IMR-90 (cell line): ENCODE measurements at regions not wholly inside any gene's neighbourhood (a gene's known extent, or its start where the extent isn't known, plus 50 kb on each side); places are given as distances from the start of the nearest gene placed in this dataset.

Experiments
- ATAC-seq: fragments of 200-7000 bp; cut with Tn5 transposase; 2 replicates; pipeline ENCODE4 v1.9.1; 2020; ENCODE audit warnings: low read depth, mild to moderate bottlenecking, moderate library complexity
- BruUV-seq: library from RNA; stranded (reverse); fragments of 400-500 nt; replicated peaks from 2 replicates; lab custom pipeline; 2021; lab: Mats Ljungman, UMichigan
- CTCF ChIA-PET: fragments of 300-600 bp; formaldehyde crosslinking; extraction: SDS; loops from one replicate; lab custom pipeline; 2021; ENCODE audit warnings: antibody characterized with exemption; lab: Yijun Ruan, JAX
- POLR2A ChIA-PET: fragments of 300-600 bp; sonication (Branson Sonifier 250); formaldehyde crosslinking; loops from one replicate; lab custom pipeline; 2022; ENCODE audit warnings: antibody characterized with exemption; ENCODE audit not compliant: unreplicated experiment; lab: Charles Lee
- DNase-seq: peaks from one replicate; pipeline ENCODE4 v3.0.0; 2013
- H2AFZ ChIP-seq: replicated peaks from 2 replicates; pipeline ENCODE3; 2013; ENCODE audit warnings: low read length, mild to moderate bottlenecking; ENCODE audit not compliant: poor library complexity
- H2AK5ac ChIP-seq: 2 replicates; pipeline ENCODE4 v1.6.1; 2013; ENCODE audit warnings: low read depth, low read length, inconsistent platforms
- H2AK9ac ChIP-seq: replicated peaks from 2 replicates; pipeline ENCODE3; 2013; ENCODE audit warnings: mild to moderate bottlenecking, low read depth, low read length, moderate library complexity; ENCODE audit not compliant: poor library complexity
- H2BK120ac ChIP-seq: 2 replicates; pipeline ENCODE4 v1.6.1; 2013; ENCODE audit warnings: low read depth, low read length, inconsistent platforms
- H2BK15ac ChIP-seq: 3 replicates; pipeline ENCODE4 v1.6.1; 2013; ENCODE audit warnings: low read depth, low read length, inconsistent platforms
- H2BK20ac ChIP-seq: 2 replicates; pipeline ENCODE4 v1.6.1; 2013; ENCODE audit warnings: low read depth, mild to moderate bottlenecking, inconsistent platforms, low read length, moderate library complexity
- H2BK5ac ChIP-seq: 2 replicates; pipeline ENCODE4 v1.6.1; 2013; ENCODE audit warnings: mild to moderate bottlenecking, low read depth, low read length, inconsistent platforms; ENCODE audit not compliant: poor library complexity, severe bottlenecking
- H3K14ac ChIP-seq: replicated peaks from 2 replicates; pipeline ENCODE4 v1.6.1; 2013; ENCODE audit warnings: low read depth, low read length, inconsistent platforms
- H3K18ac ChIP-seq: 2 replicates; pipeline ENCODE4 v1.6.1; 2013; ENCODE audit warnings: low read depth, low read length, control low read depth
- H3K23ac ChIP-seq: 2 replicates; pipeline ENCODE4 v1.6.1; 2013; ENCODE audit warnings: low read depth, low read length, inconsistent platforms
- H3K27ac ChIP-seq: 2 replicates; pipeline ENCODE4 v1.5.1; 2013; ENCODE audit warnings: mild to moderate bottlenecking, control low read depth, low read length; ENCODE audit not compliant: insufficient read depth
- H3K27me3 ChIP-seq: 2 replicates; pipeline ENCODE4 v1.6.1; 2013; ENCODE audit warnings: low read length; ENCODE audit not compliant: control insufficient read depth, insufficient read depth
- H3K36me3 ChIP-seq: 2 replicates; pipeline ENCODE4 v1.6.1; 2013; ENCODE audit warnings: low read length, mixed read lengths; ENCODE audit not compliant: control insufficient read depth, insufficient read depth
- H3K4ac ChIP-seq: 2 replicates; pipeline ENCODE4 v1.6.1; 2013; ENCODE audit warnings: low read depth, low read length, inconsistent platforms
- H3K4me1 ChIP-seq: 2 replicates; pipeline ENCODE4 v1.6.1; 2013; ENCODE audit warnings: low read length, mixed read lengths; ENCODE audit not compliant: control insufficient read depth, insufficient read depth
- H3K4me2 ChIP-seq: 2 replicates; pipeline ENCODE4 v1.6.1; 2013; ENCODE audit warnings: low read depth, mild to moderate bottlenecking, control low read depth, low read length, moderate library complexity
- H3K4me3 ChIP-seq: 2 replicates; pipeline ENCODE4 v1.5.1; 2013; ENCODE audit warnings: low read depth, mild to moderate bottlenecking, control low read depth, low read length, moderate library complexity; ENCODE audit not compliant: insufficient read depth
- H3K56ac ChIP-seq: 2 replicates; pipeline ENCODE4 v1.6.1; 2013; ENCODE audit warnings: low read length, inconsistent platforms; ENCODE audit not compliant: insufficient read depth; ENCODE audit errors: extremely low read depth
- H3K79me1 ChIP-seq, 2 experiments: 2 replicates each; pipeline ENCODE4 v1.6.1; 2013; ENCODE audit warnings: low read length in 2 of 2, inconsistent platforms in 1 of 2, low read depth in 1 of 2
- H3K9ac ChIP-seq: 2 replicates; pipeline ENCODE4 v1.6.1; 2013; ENCODE audit warnings: low read depth, low read length, control low read depth
- H3K9me1 ChIP-seq: 2 replicates; pipeline ENCODE4 v1.6.1; 2013; ENCODE audit warnings: low read length, inconsistent platforms; ENCODE audit not compliant: insufficient read depth
- H3K9me3 ChIP-seq: 2 replicates; pipeline ENCODE4 v1.6.1; 2013; ENCODE audit warnings: low read length; ENCODE audit not compliant: control insufficient read depth, insufficient read depth
- H4K20me1 ChIP-seq: 2 replicates; pipeline ENCODE4 v1.6.1; 2013; ENCODE audit warnings: low read length, inconsistent platforms; ENCODE audit not compliant: insufficient read depth
- H4K5ac ChIP-seq: 2 replicates; pipeline ENCODE4 v1.6.1; 2013; ENCODE audit warnings: mild to moderate bottlenecking, low read depth, low read length, control low read depth
- H4K8ac ChIP-seq, 2 experiments: 2 replicates each; pipeline ENCODE4 v1.6.1; 2013; ENCODE audit warnings: low read depth in 2 of 2, low read length in 2 of 2, control low read depth in 1 of 2, inconsistent platforms in 1 of 2
- H4K91ac ChIP-seq: 2 replicates; pipeline ENCODE4 v1.6.1; 2013; ENCODE audit warnings: low read depth, low read length, inconsistent platforms; ENCODE audit not compliant: insufficient read depth
- BHLHE40 ChIP-seq: fragments of 150-350 bp; IDR thresholded peaks from 2 replicates; pipeline ENCODE4 v1.6.1; 2016; ENCODE audit warnings: mild to moderate bottlenecking, low read depth, low read length
- CEBPB ChIP-seq: IDR thresholded peaks from 2 replicates; pipeline ENCODE4 v1.6.1; 2012; ENCODE audit warnings: low read depth, low read length, improper control_type of control experiment
- CHD1 ChIP-seq: IDR thresholded peaks from 2 replicates; pipeline ENCODE4 v1.6.1; 2012; ENCODE audit warnings: low read depth, low read length, improper control_type of control experiment
- FOS ChIP-seq: fragments of 150-350 bp; IDR thresholded peaks from 2 replicates; pipeline ENCODE4 v1.6.1; 2016; ENCODE audit warnings: low read depth, low read length
- MAFK ChIP-seq: IDR thresholded peaks from 2 replicates; pipeline ENCODE4 v1.6.1; 2012; ENCODE audit warnings: low read depth, low read length, improper control_type of control experiment
- MAZ ChIP-seq: IDR thresholded peaks from 2 replicates; pipeline ENCODE4 v1.6.1; 2012; ENCODE audit warnings: low read depth, mild to moderate bottlenecking, low read length, improper control_type of control experiment, moderate library complexity, borderline replicate concordance
- MXI1 ChIP-seq: IDR thresholded peaks from 2 replicates; pipeline ENCODE4 v1.6.1; 2012; ENCODE audit warnings: low read depth, mild to moderate bottlenecking, low read length, moderate library complexity, borderline replicate concordance
- NFE2L2 ChIP-seq: fragments of 150-350 bp; IDR thresholded peaks from 2 replicates; pipeline ENCODE4 v1.6.1; 2016; ENCODE audit warnings: low read depth, mild to moderate bottlenecking, low read length
- POLR2A ChIP-seq: IDR thresholded peaks from 2 replicates; pipeline ENCODE4 v1.6.1; 2012; ENCODE audit warnings: mild to moderate bottlenecking, low read depth, low read length
- RAD21 ChIP-seq: IDR thresholded peaks from 2 replicates; pipeline ENCODE4 v1.6.1; 2012; ENCODE audit warnings: low read length, improper control_type of control experiment
- RCOR1 ChIP-seq: IDR thresholded peaks from 2 replicates; pipeline ENCODE4 v1.6.1; 2012; ENCODE audit warnings: mild to moderate bottlenecking, low read length, improper control_type of control experiment; ENCODE audit not compliant: insufficient replicate concordance
- RFX5 ChIP-seq: IDR thresholded peaks from 2 replicates; pipeline ENCODE4 v1.8.0; 2012; ENCODE audit warnings: low read depth, mild to moderate bottlenecking, low read length, moderate library complexity
- SMC3 ChIP-seq: fragments of 150-350 bp; IDR thresholded peaks from 2 replicates; pipeline ENCODE4 v1.6.1; 2016; ENCODE audit warnings: low read depth, mild to moderate bottlenecking, antibody characterized with exemption, low read length, moderate library complexity
- WGBS, 2 experiments: methylation state at CpG; one replicate each; pipeline versions ENCODE4 v1.1.5 to v1.1.7; 2013; ENCODE audit warnings: missing lambda C conversion rate in 2 of 2; ENCODE audit not compliant: insufficient read length in 1 of 2; ENCODE audit errors: extremely low coverage in 2 of 2; 5-methylcytosine and 5-hydroxymethylcytosine counted together
- dilution Hi-C: fragments of 300-500 bp; cut with HindIII; formaldehyde crosslinking; loops from one replicate; pipeline ENCODE4 v1.14.3; 2018; ENCODE audit warnings: low sequenced_read_pairs; ENCODE audit not compliant: unreplicated experiment
- in situ Hi-C: fragments of 300-500 bp; cut with MboI; formaldehyde crosslinking; loops from 3 replicates; pipeline ENCODE4 v1.14.3; 2019; ENCODE audit warnings: low sequenced_read_pairs, inconsistent platforms, mixed read lengths
- intact Hi-C: fragments of 100-400 bp; cut with micrococcal nuclease; formaldehyde crosslinking; loops from 2 replicates; pipeline ENCODE4 v1.10.0; 2022
- TF ChIP-seq, protein P1 (sequence below): fragments of 150-350 bp; IDR thresholded peaks from 2 replicates; pipeline ENCODE4 v1.6.1; 2016; ENCODE audit warnings: low read depth, mild to moderate bottlenecking, low read length, moderate library complexity, borderline replicate concordance
- TF ChIP-seq, protein P2 (sequence below): conservative IDR thresholded peaks from 2 replicates; pipeline ENCODE4 v1.5.1; 2012; ENCODE audit warnings: mild to moderate bottlenecking, low read depth, low read length, improper control_type of control experiment
- TF ChIP-seq, protein P3 (sequence below): fragments of 150-350 bp; IDR thresholded peaks from 2 replicates; pipeline ENCODE4 v1.6.1; 2017; ENCODE audit warnings: mild to moderate bottlenecking, antibody characterized with exemption, low read length, low read depth

DNA sequence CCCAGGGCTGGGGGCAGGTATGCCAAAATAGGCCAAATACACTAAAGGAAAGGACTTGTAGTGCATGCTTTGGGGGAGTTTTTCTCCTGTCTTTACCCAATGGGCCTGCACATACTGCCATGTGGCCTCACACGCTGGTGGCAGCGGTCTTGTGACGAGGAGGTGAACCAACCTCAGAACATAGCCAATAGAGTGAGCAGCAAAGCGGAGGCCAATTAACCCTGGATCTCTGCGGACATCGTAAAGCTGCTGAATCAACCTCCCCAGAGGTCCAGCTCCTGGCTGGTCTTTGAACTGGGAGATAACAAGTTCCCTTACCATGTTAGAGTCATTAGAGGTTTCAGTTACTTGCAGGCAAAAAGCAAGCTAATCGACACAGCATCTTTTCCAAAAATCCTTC lies 280.1 kb downstream of the PREX1 start:
- Histone ChIP-seq H4K91ac (no peak overlapping the region), H3K18ac (no peak overlapping the region), H3K4me2 (no peak overlapping the region), H4K20me1 (no peaks in the 10 kb centered on the region), H4K5ac (no peak overlapping the region), H3K27me3 (peaks cover 4% of the 10 kb centered on the region; the same call in 1 of the 2 replicates), H3K4me3 (no peak overlapping the region), H3K23ac (no peak overlapping the region), H3K4ac (no peak overlapping the region), H4K8ac (no peak overlapping the region), H3K79me1 (no peaks in the 10 kb centered on the region), H3K56ac (no peak overlapping the region), H2BK15ac (no peak overlapping the region), H2AK9ac (no peak overlapping the region), H3K4me1 (no peaks in the 10 kb centered on the region), H2AK5ac (no peak overlapping the region), H2BK20ac (no peak overlapping the region), H2AFZ (no peak overlapping the region), H3K9me3 (no peaks in the 10 kb centered on the region), H3K14ac (no peak overlapping the region), H2BK5ac (no peak overlapping the region), H2BK120ac (no peak overlapping the region), H3K9ac (no peak overlapping the region), H3K27ac (no peak overlapping the region), H3K9me1 (no peaks in the 10 kb centered on the region), H3K36me3 (no peaks in the 10 kb centered on the region)
- no peak for ATAC-seq
- ChIA-PET CTCF (no interaction called here), POLR2A (no interaction called here)
- dilution Hi-C loops, result no loop called here
- in situ Hi-C loops, result no loop called here
- no peak for TF ChIP-seq FOS
- no peak for TF ChIP-seq BHLHE40
- no peak for TF ChIP-seq CHD1
- TF ChIP-seq, protein P1, sequence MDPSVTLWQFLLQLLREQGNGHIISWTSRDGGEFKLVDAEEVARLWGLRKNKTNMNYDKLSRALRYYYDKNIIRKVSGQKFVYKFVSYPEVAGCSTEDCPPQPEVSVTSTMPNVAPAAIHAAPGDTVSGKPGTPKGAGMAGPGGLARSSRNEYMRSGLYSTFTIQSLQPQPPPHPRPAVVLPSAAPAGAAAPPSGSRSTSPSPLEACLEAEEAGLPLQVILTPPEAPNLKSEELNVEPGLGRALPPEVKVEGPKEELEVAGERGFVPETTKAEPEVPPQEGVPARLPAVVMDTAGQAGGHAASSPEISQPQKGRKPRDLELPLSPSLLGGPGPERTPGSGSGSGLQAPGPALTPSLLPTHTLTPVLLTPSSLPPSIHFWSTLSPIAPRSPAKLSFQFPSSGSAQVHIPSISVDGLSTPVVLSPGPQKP, result no peak
- TF ChIP-seq RAD21, result no peak
- no peak for TF ChIP-seq POLR2A
- no peak for TF ChIP-seq MXI1
- TF ChIP-seq RCOR1, result no peak
- no peak for TF ChIP-seq NFE2L2
- TF ChIP-seq CEBPB, result no peak
- TF ChIP-seq, protein P2, sequence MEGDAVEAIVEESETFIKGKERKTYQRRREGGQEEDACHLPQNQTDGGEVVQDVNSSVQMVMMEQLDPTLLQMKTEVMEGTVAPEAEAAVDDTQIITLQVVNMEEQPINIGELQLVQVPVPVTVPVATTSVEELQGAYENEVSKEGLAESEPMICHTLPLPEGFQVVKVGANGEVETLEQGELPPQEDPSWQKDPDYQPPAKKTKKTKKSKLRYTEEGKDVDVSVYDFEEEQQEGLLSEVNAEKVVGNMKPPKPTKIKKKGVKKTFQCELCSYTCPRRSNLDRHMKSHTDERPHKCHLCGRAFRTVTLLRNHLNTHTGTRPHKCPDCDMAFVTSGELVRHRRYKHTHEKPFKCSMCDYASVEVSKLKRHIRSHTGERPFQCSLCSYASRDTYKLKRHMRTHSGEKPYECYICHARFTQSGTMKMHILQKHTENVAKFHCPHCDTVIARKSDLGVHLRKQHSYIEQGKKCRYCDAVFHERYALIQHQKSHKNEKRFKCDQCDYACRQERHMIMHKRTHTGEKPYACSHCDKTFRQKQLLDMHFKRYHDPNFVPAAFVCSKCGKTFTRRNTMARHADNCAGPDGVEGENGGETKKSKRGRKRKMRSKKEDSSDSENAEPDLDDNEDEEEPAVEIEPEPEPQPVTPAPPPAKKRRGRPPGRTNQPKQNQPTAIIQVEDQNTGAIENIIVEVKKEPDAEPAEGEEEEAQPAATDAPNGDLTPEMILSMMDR, result no peak
- TF ChIP-seq RFX5, result no peak
- no peak for TF ChIP-seq SMC3
- TF ChIP-seq, protein P3, sequence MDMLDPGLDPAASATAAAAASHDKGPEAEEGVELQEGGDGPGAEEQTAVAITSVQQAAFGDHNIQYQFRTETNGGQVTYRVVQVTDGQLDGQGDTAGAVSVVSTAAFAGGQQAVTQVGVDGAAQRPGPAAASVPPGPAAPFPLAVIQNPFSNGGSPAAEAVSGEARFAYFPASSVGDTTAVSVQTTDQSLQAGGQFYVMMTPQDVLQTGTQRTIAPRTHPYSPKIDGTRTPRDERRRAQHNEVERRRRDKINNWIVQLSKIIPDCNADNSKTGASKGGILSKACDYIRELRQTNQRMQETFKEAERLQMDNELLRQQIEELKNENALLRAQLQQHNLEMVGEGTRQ, result no peak
- no peak for TF ChIP-seq MAZ
- no peak for TF ChIP-seq MAFK
- no TSS peak for BruUV-seq
- no peak for DNase-seq
- WGBS, 2 experiments, result 60% methylated on average over 1 of the region's 7 CpGs; no CpG with 5 or more reads in 1 of the 2 experiments
- intact Hi-C loops, result no loop called here
